ENCODE measurements at regions not wholly inside any gene's neighbourhood (a gene's known extent, or its start where the extent isn't known, plus 50 kb on each side); places are given as distances from the start of the nearest gene placed in this dataset.

DNA sequence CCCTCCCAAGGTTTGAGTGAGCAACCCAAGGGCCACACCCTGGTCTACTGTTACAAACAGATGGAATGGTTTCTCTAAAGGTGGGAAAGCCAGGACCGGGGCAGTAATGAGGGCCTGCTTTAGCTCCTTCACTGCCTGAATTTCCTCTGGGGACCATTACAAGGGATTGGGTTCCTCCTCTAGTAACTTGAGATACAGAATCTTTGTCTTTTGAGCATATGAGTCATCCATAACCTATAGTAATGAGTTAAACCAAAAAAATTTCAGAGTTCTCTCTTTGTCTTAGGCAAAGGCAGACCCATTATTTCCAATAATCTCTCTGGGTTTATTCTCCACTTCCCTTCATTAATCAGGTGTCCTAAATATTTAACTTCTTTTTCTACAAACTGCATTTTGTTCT lies 618.8 kb downstream of the HINT1 start:
- H3K4me3 ChIP-seq = no peak overlapping the region
- TF ChIP-seq ZKSCAN1 (IDR thresholded peaks at IDR 0.05; ENCODE audit: low read depth, low read length) = no peak
- no peak for TF ChIP-seq ILF3 (IDR thresholded peaks at IDR 0.05; ENCODE audit: borderline replicate concordance)
- TF ChIP-seq PHB2 (IDR thresholded peaks at IDR 0.05; ENCODE audit: low read depth) = no peak
- no peaks in the 10 kb centered on the region for H3K9me1 ChIP-seq (ENCODE audit: control insufficient read depth, insufficient read depth, low read length)
- H3K9me3 ChIP-seq (replicated peaks; ENCODE audit: control insufficient read depth, insufficient read depth, low read depth, low read length) = no peaks in the 10 kb centered on the region
- no peaks in the 10 kb centered on the region for H3K79me2 ChIP-seq (ENCODE audit: control insufficient read depth, insufficient read depth, low read length)
- H3K27me3 ChIP-seq (ENCODE audit: control insufficient read depth in 2 of 2, insufficient read depth in 2 of 2, low read length in 2 of 2) = no peaks in the 10 kb centered on the region
- no peak overlapping the region for H2AFZ ChIP-seq (ENCODE audit: low read depth, low read length)
- ATAC-seq (no peak), DNase-seq (ENCODE audit: extremely low read depth in 1 of 4, low spot score in 3 of 4) (no peak), FAIRE-seq (no peak)
- H3K9ac ChIP-seq (ENCODE audit: insufficient read depth in 1 of 2, low read depth in 2 of 2, low read length in 2 of 2) = no peak overlapping the region
- no TSS peak for BruUV-seq (replicated peaks)
- H3K27ac ChIP-seq (ENCODE audit: extremely low read depth, low read depth, low read length) = no peak overlapping the region
- in situ Hi-C loops (cut with MboI) (no loop called here), intact Hi-C loops (cut with micrococcal nuclease) (no loop called here)
- ChIA-PET POLR2A (no interaction called here), CTCF (ENCODE audit: low intra/inter-chr PET ratio) (no interaction called here)
- no peaks in the 10 kb centered on the region for H3K4me1 ChIP-seq (replicated peaks in 1 of 2; ENCODE audit: control insufficient read depth in 2 of 2, insufficient read depth in 2 of 2, low read length in 2 of 2)
- WGBS (ENCODE audit: insufficient coverage, low coverage, missing lambda C conversion rate) = 8% methylated on average over 1 of the region's 1 CpG
- H3K36me3 ChIP-seq (ENCODE audit: control insufficient read depth, insufficient read depth, low read length) = no peaks in the 10 kb centered on the region
- H4K20me1 ChIP-seq (replicated peaks; ENCODE audit: control insufficient read depth, insufficient read depth, low read length) = no peaks in the 10 kb centered on the region
- no peak overlapping the region for H3K4me2 ChIP-seq (ENCODE audit: insufficient read depth, low read length)

DNA sequence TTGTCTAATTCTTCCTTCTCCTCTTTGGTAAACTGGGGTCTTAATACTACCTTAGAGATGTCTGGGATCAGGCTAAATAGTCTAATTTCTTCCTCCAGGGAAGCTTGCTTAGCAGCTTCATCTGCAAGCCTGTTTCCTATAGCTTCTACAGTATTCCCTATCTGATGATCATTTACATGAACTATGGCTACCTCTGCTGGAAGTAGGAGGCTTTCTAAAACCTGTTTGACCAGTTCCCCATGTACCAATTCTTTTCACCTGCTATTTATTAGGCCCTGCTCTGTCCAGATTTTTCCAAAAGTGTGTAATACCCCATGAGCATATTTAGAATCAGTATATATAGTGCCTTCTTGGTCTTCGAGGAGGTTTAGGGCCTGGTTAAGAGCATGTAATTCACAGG lies 619.8 kb downstream of the HINT1 start:
- H3K4me2 ChIP-seq (ENCODE audit: insufficient read depth, low read length) = no peak overlapping the region
- no peak overlapping the region for H3K4me3 ChIP-seq
- FAIRE-seq (no peak), DNase-seq (ENCODE audit: extremely low read depth in 1 of 4, low spot score in 3 of 4) (no peak), ATAC-seq (no peak)
- POLR2A ChIA-PET = no interaction called here
- H3K79me2 ChIP-seq (ENCODE audit: control insufficient read depth, insufficient read depth, low read length) = no peaks in the 10 kb centered on the region
- no peaks in the 10 kb centered on the region for H3K27me3 ChIP-seq (ENCODE audit: control insufficient read depth in 2 of 2, insufficient read depth in 2 of 2, low read length in 2 of 2)
- WGBS (ENCODE audit: insufficient coverage, low coverage, missing lambda C conversion rate) = 0% methylated on average over 1 of the region's 1 CpG
- no peaks in the 10 kb centered on the region for H3K4me1 ChIP-seq (replicated peaks in 1 of 2; ENCODE audit: control insufficient read depth in 2 of 2, insufficient read depth in 2 of 2, low read length in 2 of 2)
- H3K36me3 ChIP-seq (ENCODE audit: control insufficient read depth, insufficient read depth, low read length) = no peaks in the 10 kb centered on the region
- in situ Hi-C loops (cut with MboI) (no loop called here), intact Hi-C loops (cut with micrococcal nuclease) (no loop called here)
- H3K9me3 ChIP-seq (replicated peaks; ENCODE audit: control insufficient read depth, insufficient read depth, low read depth, low read length) = no peaks in the 10 kb centered on the region
- no peak overlapping the region for H3K9ac ChIP-seq (ENCODE audit: insufficient read depth in 1 of 2, low read depth in 2 of 2, low read length in 2 of 2)
- no peak overlapping the region for H2AFZ ChIP-seq (ENCODE audit: low read depth, low read length)
- no peak overlapping the region for H3K27ac ChIP-seq (ENCODE audit: extremely low read depth, low read depth, low read length)
- BruUV-seq (replicated peaks) = no TSS peak
- H4K20me1 ChIP-seq (replicated peaks; ENCODE audit: control insufficient read depth, insufficient read depth, low read length) = no peaks in the 10 kb centered on the region
- CTCF ChIA-PET (ENCODE audit: low intra/inter-chr PET ratio) = no interaction called here
- H3K9me1 ChIP-seq (ENCODE audit: control insufficient read depth, insufficient read depth, low read length) = no peaks in the 10 kb centered on the region
- TF ChIP-seq, protein P1, sequence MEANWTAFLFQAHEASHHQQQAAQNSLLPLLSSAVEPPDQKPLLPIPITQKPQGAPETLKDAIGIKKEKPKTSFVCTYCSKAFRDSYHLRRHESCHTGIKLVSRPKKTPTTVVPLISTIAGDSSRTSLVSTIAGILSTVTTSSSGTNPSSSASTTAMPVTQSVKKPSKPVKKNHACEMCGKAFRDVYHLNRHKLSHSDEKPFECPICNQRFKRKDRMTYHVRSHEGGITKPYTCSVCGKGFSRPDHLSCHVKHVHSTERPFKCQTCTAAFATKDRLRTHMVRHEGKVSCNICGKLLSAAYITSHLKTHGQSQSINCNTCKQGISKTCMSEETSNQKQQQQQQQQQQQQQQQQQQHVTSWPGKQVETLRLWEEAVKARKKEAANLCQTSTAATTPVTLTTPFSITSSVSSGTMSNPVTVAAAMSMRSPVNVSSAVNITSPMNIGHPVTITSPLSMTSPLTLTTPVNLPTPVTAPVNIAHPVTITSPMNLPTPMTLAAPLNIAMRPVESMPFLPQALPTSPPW (CRISPR knock-in tag; IDR thresholded peaks at IDR 0.05) = no peak
- TF ChIP-seq L3MBTL2 (IDR thresholded peaks at IDR 0.05) (no peak), NCOA4 (IDR thresholded peaks at IDR 0.05; ENCODE audit: partially characterized antibody) (no peak), KLF6 (CRISPR knock-in tag; IDR thresholded peaks at IDR 0.05; ENCODE audit: borderline replicate concordance) (no peak), NR3C1 (CRISPR knock-in tag; IDR thresholded peaks at IDR 0.05) (no peak), YY1 (IDR thresholded peaks at IDR 0.05; ENCODE audit: borderline replicate concordance in 1 of 3, control insufficient read depth in 1 of 3, extremely low read depth in 1 of 3, insufficient read depth in 3 of 3, insufficient read length in 1 of 3, insufficient replicate concordance in 2 of 3, low read depth in 1 of 3, low read length in 2 of 3) (no peak), BRCA1 (IDR thresholded peaks at IDR 0.05) (no peak), BRCA1 (CRISPR knock-in tag; IDR thresholded peaks at IDR 0.05) (no peak), MCM7 (IDR thresholded peaks at IDR 0.05) (no peak), ZNF436 (CRISPR knock-in tag; IDR thresholded peaks at IDR 0.05) (no peak), ZNF239 (CRISPR knock-in tag; IDR thresholded peaks at IDR 0.05) (no peak)
- TF ChIP-seq, protein P2, sequence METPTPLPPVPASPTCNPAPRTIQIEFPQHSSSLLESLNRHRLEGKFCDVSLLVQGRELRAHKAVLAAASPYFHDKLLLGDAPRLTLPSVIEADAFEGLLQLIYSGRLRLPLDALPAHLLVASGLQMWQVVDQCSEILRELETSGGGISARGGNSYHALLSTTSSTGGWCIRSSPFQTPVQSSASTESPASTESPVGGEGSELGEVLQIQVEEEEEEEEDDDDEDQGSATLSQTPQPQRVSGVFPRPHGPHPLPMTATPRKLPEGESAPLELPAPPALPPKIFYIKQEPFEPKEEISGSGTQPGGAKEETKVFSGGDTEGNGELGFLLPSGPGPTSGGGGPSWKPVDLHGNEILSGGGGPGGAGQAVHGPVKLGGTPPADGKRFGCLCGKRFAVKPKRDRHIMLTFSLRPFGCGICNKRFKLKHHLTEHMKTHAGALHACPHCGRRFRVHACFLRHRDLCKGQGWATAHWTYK (CRISPR knock-in tag; IDR thresholded peaks at IDR 0.05) = no peak
